IMR-90 (cell line): ENCODE measurements at regions not wholly inside any gene's neighbourhood (a gene's known extent, or its start where the extent isn't known, plus 50 kb on each side); places are given as distances from the start of the nearest gene placed in this dataset.

Experiments
- ATAC-seq: fragments of 200-7000 bp; cut with Tn5 transposase; 2 replicates; pipeline ENCODE4 v1.9.1; 2020; ENCODE audit warnings: low read depth, mild to moderate bottlenecking, moderate library complexity
- BruUV-seq: library from RNA; stranded (reverse); fragments of 400-500 nt; replicated peaks from 2 replicates; lab custom pipeline; 2021; lab: Mats Ljungman, UMichigan
- CTCF ChIA-PET: fragments of 300-600 bp; formaldehyde crosslinking; extraction: SDS; loops from one replicate; lab custom pipeline; 2021; ENCODE audit warnings: antibody characterized with exemption; lab: Yijun Ruan, JAX
- POLR2A ChIA-PET: fragments of 300-600 bp; sonication (Branson Sonifier 250); formaldehyde crosslinking; loops from one replicate; lab custom pipeline; 2022; ENCODE audit warnings: antibody characterized with exemption; ENCODE audit not compliant: unreplicated experiment; lab: Charles Lee
- DNase-seq: peaks from one replicate; pipeline ENCODE4 v3.0.0; 2013
- H2AFZ ChIP-seq: replicated peaks from 2 replicates; pipeline ENCODE3; 2013; ENCODE audit warnings: low read length, mild to moderate bottlenecking; ENCODE audit not compliant: poor library complexity
- H2AK5ac ChIP-seq: 2 replicates; pipeline ENCODE4 v1.6.1; 2013; ENCODE audit warnings: low read depth, low read length, inconsistent platforms
- H2AK9ac ChIP-seq: replicated peaks from 2 replicates; pipeline ENCODE3; 2013; ENCODE audit warnings: mild to moderate bottlenecking, low read depth, low read length, moderate library complexity; ENCODE audit not compliant: poor library complexity
- H2BK120ac ChIP-seq: 2 replicates; pipeline ENCODE4 v1.6.1; 2013; ENCODE audit warnings: low read depth, low read length, inconsistent platforms
- H2BK15ac ChIP-seq: 3 replicates; pipeline ENCODE4 v1.6.1; 2013; ENCODE audit warnings: low read depth, low read length, inconsistent platforms
- H2BK20ac ChIP-seq: 2 replicates; pipeline ENCODE4 v1.6.1; 2013; ENCODE audit warnings: low read depth, mild to moderate bottlenecking, inconsistent platforms, low read length, moderate library complexity
- H2BK5ac ChIP-seq: 2 replicates; pipeline ENCODE4 v1.6.1; 2013; ENCODE audit warnings: mild to moderate bottlenecking, low read depth, low read length, inconsistent platforms; ENCODE audit not compliant: poor library complexity, severe bottlenecking
- H3K14ac ChIP-seq: replicated peaks from 2 replicates; pipeline ENCODE4 v1.6.1; 2013; ENCODE audit warnings: low read depth, low read length, inconsistent platforms
- H3K18ac ChIP-seq: 2 replicates; pipeline ENCODE4 v1.6.1; 2013; ENCODE audit warnings: low read depth, low read length, control low read depth
- H3K23ac ChIP-seq: 2 replicates; pipeline ENCODE4 v1.6.1; 2013; ENCODE audit warnings: low read depth, low read length, inconsistent platforms
- H3K27ac ChIP-seq: 2 replicates; pipeline ENCODE4 v1.5.1; 2013; ENCODE audit warnings: mild to moderate bottlenecking, control low read depth, low read length; ENCODE audit not compliant: insufficient read depth
- H3K27me3 ChIP-seq: 2 replicates; pipeline ENCODE4 v1.6.1; 2013; ENCODE audit warnings: low read length; ENCODE audit not compliant: control insufficient read depth, insufficient read depth
- H3K36me3 ChIP-seq: 2 replicates; pipeline ENCODE4 v1.6.1; 2013; ENCODE audit warnings: low read length, mixed read lengths; ENCODE audit not compliant: control insufficient read depth, insufficient read depth
- H3K4ac ChIP-seq: 2 replicates; pipeline ENCODE4 v1.6.1; 2013; ENCODE audit warnings: low read depth, low read length, inconsistent platforms
- H3K4me1 ChIP-seq: 2 replicates; pipeline ENCODE4 v1.6.1; 2013; ENCODE audit warnings: low read length, mixed read lengths; ENCODE audit not compliant: control insufficient read depth, insufficient read depth
- H3K4me2 ChIP-seq: 2 replicates; pipeline ENCODE4 v1.6.1; 2013; ENCODE audit warnings: low read depth, mild to moderate bottlenecking, control low read depth, low read length, moderate library complexity
- H3K4me3 ChIP-seq: 2 replicates; pipeline ENCODE4 v1.5.1; 2013; ENCODE audit warnings: low read depth, mild to moderate bottlenecking, control low read depth, low read length, moderate library complexity; ENCODE audit not compliant: insufficient read depth
- H3K56ac ChIP-seq: 2 replicates; pipeline ENCODE4 v1.6.1; 2013; ENCODE audit warnings: low read length, inconsistent platforms; ENCODE audit not compliant: insufficient read depth; ENCODE audit errors: extremely low read depth
- H3K79me1 ChIP-seq, 2 experiments: 2 replicates each; pipeline ENCODE4 v1.6.1; 2013; ENCODE audit warnings: low read length in 2 of 2, inconsistent platforms in 1 of 2, low read depth in 1 of 2
- H3K9ac ChIP-seq: 2 replicates; pipeline ENCODE4 v1.6.1; 2013; ENCODE audit warnings: low read depth, low read length, control low read depth
- H3K9me1 ChIP-seq: 2 replicates; pipeline ENCODE4 v1.6.1; 2013; ENCODE audit warnings: low read length, inconsistent platforms; ENCODE audit not compliant: insufficient read depth
- H3K9me3 ChIP-seq: 2 replicates; pipeline ENCODE4 v1.6.1; 2013; ENCODE audit warnings: low read length; ENCODE audit not compliant: control insufficient read depth, insufficient read depth
- H4K20me1 ChIP-seq: 2 replicates; pipeline ENCODE4 v1.6.1; 2013; ENCODE audit warnings: low read length, inconsistent platforms; ENCODE audit not compliant: insufficient read depth
- H4K5ac ChIP-seq: 2 replicates; pipeline ENCODE4 v1.6.1; 2013; ENCODE audit warnings: mild to moderate bottlenecking, low read depth, low read length, control low read depth
- H4K8ac ChIP-seq, 2 experiments: 2 replicates each; pipeline ENCODE4 v1.6.1; 2013; ENCODE audit warnings: low read depth in 2 of 2, low read length in 2 of 2, control low read depth in 1 of 2, inconsistent platforms in 1 of 2
- H4K91ac ChIP-seq: 2 replicates; pipeline ENCODE4 v1.6.1; 2013; ENCODE audit warnings: low read depth, low read length, inconsistent platforms; ENCODE audit not compliant: insufficient read depth
- BHLHE40 ChIP-seq: fragments of 150-350 bp; IDR thresholded peaks from 2 replicates; pipeline ENCODE4 v1.6.1; 2016; ENCODE audit warnings: mild to moderate bottlenecking, low read depth, low read length
- CEBPB ChIP-seq: IDR thresholded peaks from 2 replicates; pipeline ENCODE4 v1.6.1; 2012; ENCODE audit warnings: low read depth, low read length, improper control_type of control experiment
- CHD1 ChIP-seq: IDR thresholded peaks from 2 replicates; pipeline ENCODE4 v1.6.1; 2012; ENCODE audit warnings: low read depth, low read length, improper control_type of control experiment
- ELK1 ChIP-seq: fragments of 150-350 bp; IDR thresholded peaks from 2 replicates; pipeline ENCODE4 v1.6.1; 2016; ENCODE audit warnings: low read depth, mild to moderate bottlenecking, low read length, moderate library complexity, borderline replicate concordance
- FOS ChIP-seq: fragments of 150-350 bp; IDR thresholded peaks from 2 replicates; pipeline ENCODE4 v1.6.1; 2016; ENCODE audit warnings: low read depth, low read length
- MAFK ChIP-seq: IDR thresholded peaks from 2 replicates; pipeline ENCODE4 v1.6.1; 2012; ENCODE audit warnings: low read depth, low read length, improper control_type of control experiment
- MAZ ChIP-seq: IDR thresholded peaks from 2 replicates; pipeline ENCODE4 v1.6.1; 2012; ENCODE audit warnings: low read depth, mild to moderate bottlenecking, low read length, improper control_type of control experiment, moderate library complexity, borderline replicate concordance
- MXI1 ChIP-seq: IDR thresholded peaks from 2 replicates; pipeline ENCODE4 v1.6.1; 2012; ENCODE audit warnings: low read depth, mild to moderate bottlenecking, low read length, moderate library complexity, borderline replicate concordance
- POLR2A ChIP-seq: IDR thresholded peaks from 2 replicates; pipeline ENCODE4 v1.6.1; 2012; ENCODE audit warnings: mild to moderate bottlenecking, low read depth, low read length
- RAD21 ChIP-seq: IDR thresholded peaks from 2 replicates; pipeline ENCODE4 v1.6.1; 2012; ENCODE audit warnings: low read length, improper control_type of control experiment
- RCOR1 ChIP-seq: IDR thresholded peaks from 2 replicates; pipeline ENCODE4 v1.6.1; 2012; ENCODE audit warnings: mild to moderate bottlenecking, low read length, improper control_type of control experiment; ENCODE audit not compliant: insufficient replicate concordance
- SMC3 ChIP-seq: fragments of 150-350 bp; IDR thresholded peaks from 2 replicates; pipeline ENCODE4 v1.6.1; 2016; ENCODE audit warnings: low read depth, mild to moderate bottlenecking, antibody characterized with exemption, low read length, moderate library complexity
- WGBS, 2 experiments: methylation state at CpG; one replicate each; pipeline versions ENCODE4 v1.1.5 to v1.1.7; 2013; ENCODE audit warnings: missing lambda C conversion rate in 2 of 2; ENCODE audit not compliant: insufficient read length in 1 of 2; ENCODE audit errors: extremely low coverage in 2 of 2; 5-methylcytosine and 5-hydroxymethylcytosine counted together
- dilution Hi-C: fragments of 300-500 bp; cut with HindIII; formaldehyde crosslinking; loops from one replicate; pipeline ENCODE4 v1.14.3; 2018; ENCODE audit warnings: low sequenced_read_pairs; ENCODE audit not compliant: unreplicated experiment
- in situ Hi-C: fragments of 300-500 bp; cut with MboI; formaldehyde crosslinking; loops from 3 replicates; pipeline ENCODE4 v1.14.3; 2019; ENCODE audit warnings: low sequenced_read_pairs, inconsistent platforms, mixed read lengths
- intact Hi-C: fragments of 100-400 bp; cut with micrococcal nuclease; formaldehyde crosslinking; loops from 2 replicates; pipeline ENCODE4 v1.10.0; 2022
- TF ChIP-seq, protein P1 (sequence below): conservative IDR thresholded peaks from 2 replicates; pipeline ENCODE4 v1.5.1; 2012; ENCODE audit warnings: mild to moderate bottlenecking, low read depth, low read length, improper control_type of control experiment
- TF ChIP-seq, protein P2 (sequence below): fragments of 150-350 bp; IDR thresholded peaks from 2 replicates; pipeline ENCODE4 v1.6.1; 2017; ENCODE audit warnings: mild to moderate bottlenecking, antibody characterized with exemption, low read length, low read depth

DNA sequence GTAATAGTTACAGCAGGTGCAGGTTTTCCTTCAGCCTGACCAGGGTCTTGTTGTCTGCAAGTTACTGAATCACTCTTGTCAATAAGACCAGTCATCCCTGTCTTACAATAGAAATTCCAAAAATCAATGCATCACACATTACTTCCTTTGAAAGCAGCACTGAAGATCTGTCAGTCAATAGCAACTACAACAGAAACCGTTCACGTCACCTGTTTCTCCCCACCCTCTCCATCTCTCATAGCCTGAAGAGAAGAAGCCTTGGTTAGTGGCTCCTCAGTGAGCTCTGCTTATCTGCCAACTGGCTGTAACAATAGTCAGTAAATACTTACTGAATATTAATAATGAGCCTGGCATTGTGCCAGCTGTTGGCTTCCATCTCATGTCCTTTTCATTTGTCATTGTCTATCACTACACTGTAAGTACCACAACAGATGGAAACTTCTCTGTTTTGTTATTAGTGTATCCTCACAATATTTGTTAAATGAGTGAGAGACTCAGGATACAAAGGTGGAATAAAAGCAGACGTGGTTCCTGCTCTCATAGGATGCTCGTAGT lies 195.2 kb downstream of the S1PR1 start:
- H3K4me1 ChIP-seq, result no peaks in the 10 kb centered on the region
- no CpG with 5 or more reads among the region's 4 CpGs for WGBS, 2 experiments
- no peaks in the 10 kb centered on the region for H3K79me1 ChIP-seq
- dilution Hi-C loops (no loop called here), intact Hi-C loops (no loop called here), in situ Hi-C loops (no loop called here)
- DNase-seq (no peak), ATAC-seq (no peak)
- no peak overlapping the region for H3K4me2 ChIP-seq
- no peak overlapping the region for H3K18ac ChIP-seq
- TF ChIP-seq RCOR1 (no peak), MAZ (no peak), POLR2A (no peak), CHD1 (no peak), ELK1 (no peak), RAD21 (no peak), FOS (no peak), MAFK (no peak), MXI1 (no peak), CEBPB (no peak), BHLHE40 (no peak), SMC3 (no peak)
- TF ChIP-seq, protein P1, sequence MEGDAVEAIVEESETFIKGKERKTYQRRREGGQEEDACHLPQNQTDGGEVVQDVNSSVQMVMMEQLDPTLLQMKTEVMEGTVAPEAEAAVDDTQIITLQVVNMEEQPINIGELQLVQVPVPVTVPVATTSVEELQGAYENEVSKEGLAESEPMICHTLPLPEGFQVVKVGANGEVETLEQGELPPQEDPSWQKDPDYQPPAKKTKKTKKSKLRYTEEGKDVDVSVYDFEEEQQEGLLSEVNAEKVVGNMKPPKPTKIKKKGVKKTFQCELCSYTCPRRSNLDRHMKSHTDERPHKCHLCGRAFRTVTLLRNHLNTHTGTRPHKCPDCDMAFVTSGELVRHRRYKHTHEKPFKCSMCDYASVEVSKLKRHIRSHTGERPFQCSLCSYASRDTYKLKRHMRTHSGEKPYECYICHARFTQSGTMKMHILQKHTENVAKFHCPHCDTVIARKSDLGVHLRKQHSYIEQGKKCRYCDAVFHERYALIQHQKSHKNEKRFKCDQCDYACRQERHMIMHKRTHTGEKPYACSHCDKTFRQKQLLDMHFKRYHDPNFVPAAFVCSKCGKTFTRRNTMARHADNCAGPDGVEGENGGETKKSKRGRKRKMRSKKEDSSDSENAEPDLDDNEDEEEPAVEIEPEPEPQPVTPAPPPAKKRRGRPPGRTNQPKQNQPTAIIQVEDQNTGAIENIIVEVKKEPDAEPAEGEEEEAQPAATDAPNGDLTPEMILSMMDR, result no peak
- TF ChIP-seq, protein P2, sequence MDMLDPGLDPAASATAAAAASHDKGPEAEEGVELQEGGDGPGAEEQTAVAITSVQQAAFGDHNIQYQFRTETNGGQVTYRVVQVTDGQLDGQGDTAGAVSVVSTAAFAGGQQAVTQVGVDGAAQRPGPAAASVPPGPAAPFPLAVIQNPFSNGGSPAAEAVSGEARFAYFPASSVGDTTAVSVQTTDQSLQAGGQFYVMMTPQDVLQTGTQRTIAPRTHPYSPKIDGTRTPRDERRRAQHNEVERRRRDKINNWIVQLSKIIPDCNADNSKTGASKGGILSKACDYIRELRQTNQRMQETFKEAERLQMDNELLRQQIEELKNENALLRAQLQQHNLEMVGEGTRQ, result no peak
- H4K20me1 ChIP-seq, result no peaks in the 10 kb centered on the region
- no peak overlapping the region for H2AK5ac ChIP-seq
- H4K91ac ChIP-seq, result no peak overlapping the region
- BruUV-seq, result no TSS peak
- no peak overlapping the region for H3K4ac ChIP-seq
- H2AFZ ChIP-seq, result no peak overlapping the region
- no peak overlapping the region for H4K5ac ChIP-seq
- H3K23ac ChIP-seq, result no peak overlapping the region
- H3K14ac ChIP-seq, result no peak overlapping the region
- H3K27ac ChIP-seq, result no peak overlapping the region
- no peaks in the 10 kb centered on the region for H3K9me1 ChIP-seq
- H3K36me3 ChIP-seq, result no peaks in the 10 kb centered on the region
- H2AK9ac ChIP-seq, result no peak overlapping the region
- ChIA-PET POLR2A (no interaction called here), CTCF (no interaction called here)
- no peak overlapping the region for H3K9ac ChIP-seq
- no peak overlapping the region for H2BK120ac ChIP-seq
- H2BK20ac ChIP-seq, result no peak overlapping the region
- H3K9me3 ChIP-seq, result no peaks in the 10 kb centered on the region
- H3K4me3 ChIP-seq, result no peak overlapping the region
- H2BK15ac ChIP-seq, result no peak overlapping the region
- H2BK5ac ChIP-seq, result no peak overlapping the region
- no peaks in the 10 kb centered on the region for H3K27me3 ChIP-seq
- no peak overlapping the region for H3K56ac ChIP-seq
- H4K8ac ChIP-seq, result no peak overlapping the region
